Cardiac septum (tissue), 1 donor: ENCODE measurements at regions not wholly inside any gene's neighbourhood (a gene's known extent, or its start where the extent isn't known, plus 50 kb on each side); places are given as distances from the start of the nearest gene placed in this dataset.

ENCODE experiments used
- DNase-seq: peaks from one replicate; pipeline ENCODE4 v3.0.0-alpha.2; 2020; ENCODE audit warnings: low spot score
- intact Hi-C: fragments of 100-400 bp; cut with DNase I; formaldehyde crosslinking; loops from one replicate; pipeline ENCODE4 v1.14.0; 2022
- donor health status: DM: no; HTN: no; CAD: no.

- intact Hi-C loops, result no loop called here
- DNase-seq, result no peak
These were observed 160.4 kb upstream of the TET2 start for GRCh38 chr4:104986306-104986705.

DNA sequence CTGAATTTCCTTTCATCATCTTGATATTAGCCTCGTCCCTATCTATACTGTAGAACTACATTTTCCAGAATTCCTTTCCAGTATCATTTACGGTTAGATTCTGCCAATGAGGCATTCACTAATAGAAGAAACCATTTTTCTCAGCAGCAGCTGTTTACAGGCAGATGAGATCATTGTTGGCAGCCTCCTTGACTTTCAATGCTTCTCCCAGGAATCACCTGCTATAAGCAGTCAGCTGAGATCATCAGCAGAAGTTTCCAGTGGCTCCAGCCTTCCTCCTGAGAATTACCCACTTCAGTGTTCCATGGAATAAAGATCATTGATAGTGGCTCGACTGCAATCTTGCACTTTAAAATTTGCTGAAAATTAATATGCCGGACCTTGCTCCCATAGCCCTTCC lies 157.3 kb upstream of the TET2 start:
- intact Hi-C loops, result no loop called here
- no peak for DNase-seq

DNA sequence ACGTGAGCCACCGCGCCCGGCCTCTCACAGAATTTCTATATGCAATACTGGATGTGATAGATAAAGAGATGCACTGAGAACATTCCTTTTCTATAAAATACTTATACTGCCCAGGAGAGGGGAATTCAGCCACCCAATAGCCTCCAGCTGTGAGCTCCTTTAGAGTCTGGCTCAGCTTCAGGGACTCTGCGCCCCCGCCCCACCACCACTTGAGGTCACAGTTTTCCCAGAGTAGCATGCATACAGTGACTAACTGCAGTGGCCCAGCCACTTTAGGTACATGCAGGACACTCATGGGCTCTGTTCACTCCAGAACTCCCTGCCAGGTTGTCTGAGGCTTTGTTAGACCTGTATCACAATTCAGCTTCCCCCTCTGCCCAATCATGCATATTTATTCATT lies 144.4 kb upstream of the TET2 start:
- intact Hi-C loops, result no loop called here
- no peak for DNase-seq

- no peak for DNase-seq
- intact Hi-C loops, result no loop called here
These were observed 132.4 kb upstream of the TET2 start for GRCh38 chr4:105014234-105014633.

- intact Hi-C loops, result no loop called here
- no peak for DNase-seq
These were observed 132.0 kb upstream of the TET2 start for GRCh38 chr4:105014635-105015034.

- intact Hi-C loops, result no loop called here
- DNase-seq, result no peak
These were observed 130.9 kb upstream of the TET2 start for GRCh38 chr4:105015750-105016149.

DNA sequence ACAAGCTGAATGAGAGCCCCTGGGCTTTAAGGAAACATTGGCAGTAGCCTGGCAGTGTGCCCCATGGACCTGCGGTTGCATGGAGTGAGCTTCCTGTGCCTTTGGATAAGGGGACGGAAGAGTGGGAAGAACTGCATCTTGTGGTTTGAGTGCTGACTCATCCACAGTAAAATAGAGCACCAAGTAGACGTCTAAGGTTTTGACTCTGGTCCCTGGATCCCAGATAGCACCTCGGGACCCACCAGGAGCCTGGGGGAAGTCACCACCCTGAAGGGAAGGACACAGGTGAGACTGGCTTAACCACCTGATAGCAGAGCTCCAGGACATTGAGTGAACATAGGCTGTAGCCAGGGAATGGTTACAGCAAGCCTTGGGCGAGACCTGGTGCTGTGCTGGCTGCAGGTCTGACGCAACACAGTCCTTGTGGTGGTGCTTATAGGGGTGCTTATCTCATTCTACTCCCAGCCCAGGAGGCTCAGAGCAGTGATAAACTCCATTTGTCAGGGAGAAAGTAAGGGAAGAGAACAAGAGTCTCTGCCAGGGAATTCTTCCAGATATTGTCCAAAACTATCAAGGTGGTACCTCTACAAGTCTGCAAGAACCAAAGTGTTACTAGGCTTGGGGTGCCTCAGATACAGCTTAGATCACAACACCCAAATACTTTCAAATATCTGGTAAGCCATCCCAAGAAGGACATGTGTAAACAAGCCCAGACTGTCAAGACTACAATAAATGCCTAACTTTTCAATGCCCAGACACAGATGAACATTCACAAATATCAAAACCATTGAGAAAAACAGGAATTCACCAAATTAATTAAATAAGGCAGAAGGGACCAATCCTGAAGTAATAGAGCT lies 123.6 kb upstream of the TET2 start:
- DNase-seq, result no peak
- intact Hi-C loops, result no loop called here

DNA sequence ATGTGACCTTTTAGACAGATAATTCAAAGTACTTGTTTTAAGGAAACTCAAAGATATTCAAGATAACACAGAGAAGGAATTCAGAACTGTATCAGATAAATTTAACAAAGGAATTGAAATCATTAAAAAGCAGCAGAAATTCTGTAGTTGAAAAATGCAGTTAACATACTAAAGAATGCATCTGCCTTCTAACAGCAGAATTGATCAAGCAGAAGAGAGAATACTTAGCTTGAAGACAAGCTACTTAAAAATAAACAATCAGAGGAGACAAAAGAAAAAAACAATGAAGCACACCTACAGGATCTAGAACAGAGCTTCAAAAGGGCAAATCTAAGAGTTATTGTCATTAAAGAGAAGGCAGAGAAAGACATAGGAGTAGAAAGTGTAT lies 123.0 kb upstream of the TET2 start:
- intact Hi-C loops, result no loop called here
- no peak for DNase-seq

- DNase-seq, result no peak
- intact Hi-C loops, result no loop called here
These were observed 121.2 kb upstream of the TET2 start for GRCh38 chr4:105025263-105026017.

DNA sequence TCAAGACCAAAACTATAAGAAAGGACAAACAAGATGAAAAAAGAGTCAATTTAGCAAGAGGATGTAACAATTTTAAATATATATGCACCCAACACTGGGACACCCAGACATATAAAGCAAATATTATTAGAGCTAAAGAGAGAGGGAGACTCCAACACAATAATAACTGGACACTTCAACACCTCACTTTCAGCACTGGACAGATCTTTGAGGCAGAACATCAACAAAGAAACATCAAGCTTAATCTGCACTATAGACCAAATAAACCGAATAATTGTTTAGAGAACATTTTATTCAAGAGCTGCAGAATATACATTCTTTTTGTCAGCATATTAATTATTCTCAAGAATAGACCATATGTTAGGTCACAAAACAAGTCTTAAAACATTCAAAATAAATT lies 109.7 kb upstream of the TET2 start:
- intact Hi-C loops, result no loop called here
- DNase-seq, result no peak

GRCh38 chr4:105042451-105042850 lies 104.2 kb upstream of the TET2 start:
- intact Hi-C loops, result no loop called here
- DNase-seq, result no peak

- intact Hi-C loops, result no loop called here
- DNase-seq, result no peak
These were observed 95.8 kb upstream of the TET2 start for GRCh38 chr4:105050896-105051295.

GRCh38 chr4:105057370-105058105 lies 89.1 kb upstream of the TET2 start:
- no peak for DNase-seq
- intact Hi-C loops, result no loop called here

- intact Hi-C loops, result no loop called here
- no peak for DNase-seq
These were observed 88.4 kb upstream of the TET2 start for GRCh38 chr4:105058177-105058812.

- DNase-seq, result no peak
These were observed 87.3 kb upstream of the TET2 start for GRCh38 chr4:105059337-105059736.

DNA sequence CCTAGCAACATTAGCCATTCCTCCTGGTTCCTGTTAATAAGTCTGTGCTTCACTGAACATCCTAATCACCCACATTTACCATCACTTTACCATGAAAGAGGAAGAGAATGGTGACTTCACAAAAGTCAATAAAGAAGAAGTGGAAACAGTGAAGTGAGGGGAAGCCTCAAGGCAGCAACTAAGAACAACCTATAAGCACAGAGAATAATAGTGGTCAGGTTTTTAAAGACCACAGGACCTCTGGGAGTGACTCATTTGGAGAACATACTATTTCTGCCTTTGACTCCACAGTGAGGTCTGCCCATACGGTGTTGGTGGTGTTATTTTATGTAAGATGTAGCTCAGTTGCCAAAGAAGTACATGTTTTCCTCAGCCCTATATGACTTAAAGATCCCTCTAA lies 86.0 kb upstream of the TET2 start:
- no peak for DNase-seq
- intact Hi-C loops, result no loop called here

More at GRCh38 chr4:105059337-105059736, 87.3 kb upstream of the TET2 start:
- intact Hi-C loops, result no loop called here

- no peak for DNase-seq
- intact Hi-C loops, result no loop called here
These were observed 85.5 kb upstream of the TET2 start for GRCh38 chr4:105061136-105061696.

DNA sequence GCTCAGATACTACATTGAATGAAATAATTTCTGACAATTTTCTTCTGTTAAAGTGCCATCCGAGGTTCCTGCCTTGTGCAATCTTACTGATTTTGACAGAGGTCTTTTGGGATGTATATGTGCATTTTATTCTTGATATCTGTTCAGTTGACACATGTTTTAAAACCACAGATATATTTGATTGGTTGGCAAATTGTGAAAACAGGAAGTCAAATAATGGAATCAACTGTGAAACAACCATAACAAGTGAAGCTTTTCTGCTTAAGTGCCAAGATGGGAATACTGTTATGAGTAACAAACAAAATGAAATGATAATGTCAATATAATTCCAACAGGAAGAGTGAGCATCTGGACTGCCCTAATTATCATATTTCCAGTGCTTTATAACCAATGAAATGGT lies 84.9 kb upstream of the TET2 start:
- no peak for DNase-seq
- intact Hi-C loops, result no loop called here

DNA sequence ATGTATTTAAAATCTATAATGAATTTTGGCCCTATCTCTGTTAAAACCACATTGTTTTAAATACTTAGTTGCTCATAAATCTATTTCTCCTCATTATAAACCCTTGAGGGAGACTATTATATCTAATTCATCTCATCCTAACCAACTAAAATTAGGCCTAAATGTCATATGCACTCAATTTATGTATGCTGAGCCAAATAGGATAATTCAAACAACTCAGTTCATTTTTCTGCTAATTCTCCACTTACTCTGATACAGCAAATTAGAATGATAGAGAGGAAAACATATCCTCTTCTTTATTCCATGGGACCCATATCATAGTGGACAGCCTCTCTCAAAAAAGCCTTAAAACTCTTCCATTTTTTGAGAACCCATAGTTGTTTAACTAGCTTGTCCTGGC lies 80.3 kb upstream of the TET2 start:
- intact Hi-C loops, result no loop called here
- no peak for DNase-seq

GRCh38 chr4:105067431-105067830 lies 79.2 kb upstream of the TET2 start:
- no peak for DNase-seq
- intact Hi-C loops, result no loop called here
